GM12872 (cell line): ENCODE measurements at regions not wholly inside any gene's neighbourhood (a gene's known extent, or its start where the extent isn't known, plus 50 kb on each side); places are given as distances from the start of the nearest gene placed in this dataset.

Experiments
- TF ChIP-seq, protein P1 (sequence below): IDR thresholded peaks from 3 replicates; pipeline ENCODE4 v1.5.1; 2011; ENCODE audit warnings: low read depth, mild to moderate bottlenecking, low read length, moderate library complexity; ENCODE audit not compliant: insufficient read depth

- TF ChIP-seq, protein P1, sequence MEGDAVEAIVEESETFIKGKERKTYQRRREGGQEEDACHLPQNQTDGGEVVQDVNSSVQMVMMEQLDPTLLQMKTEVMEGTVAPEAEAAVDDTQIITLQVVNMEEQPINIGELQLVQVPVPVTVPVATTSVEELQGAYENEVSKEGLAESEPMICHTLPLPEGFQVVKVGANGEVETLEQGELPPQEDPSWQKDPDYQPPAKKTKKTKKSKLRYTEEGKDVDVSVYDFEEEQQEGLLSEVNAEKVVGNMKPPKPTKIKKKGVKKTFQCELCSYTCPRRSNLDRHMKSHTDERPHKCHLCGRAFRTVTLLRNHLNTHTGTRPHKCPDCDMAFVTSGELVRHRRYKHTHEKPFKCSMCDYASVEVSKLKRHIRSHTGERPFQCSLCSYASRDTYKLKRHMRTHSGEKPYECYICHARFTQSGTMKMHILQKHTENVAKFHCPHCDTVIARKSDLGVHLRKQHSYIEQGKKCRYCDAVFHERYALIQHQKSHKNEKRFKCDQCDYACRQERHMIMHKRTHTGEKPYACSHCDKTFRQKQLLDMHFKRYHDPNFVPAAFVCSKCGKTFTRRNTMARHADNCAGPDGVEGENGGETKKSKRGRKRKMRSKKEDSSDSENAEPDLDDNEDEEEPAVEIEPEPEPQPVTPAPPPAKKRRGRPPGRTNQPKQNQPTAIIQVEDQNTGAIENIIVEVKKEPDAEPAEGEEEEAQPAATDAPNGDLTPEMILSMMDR, result no peak
Measured at GRCh38 chr22:49540084-49540912, 287.4 kb downstream of the BRD1 start.

DNA sequence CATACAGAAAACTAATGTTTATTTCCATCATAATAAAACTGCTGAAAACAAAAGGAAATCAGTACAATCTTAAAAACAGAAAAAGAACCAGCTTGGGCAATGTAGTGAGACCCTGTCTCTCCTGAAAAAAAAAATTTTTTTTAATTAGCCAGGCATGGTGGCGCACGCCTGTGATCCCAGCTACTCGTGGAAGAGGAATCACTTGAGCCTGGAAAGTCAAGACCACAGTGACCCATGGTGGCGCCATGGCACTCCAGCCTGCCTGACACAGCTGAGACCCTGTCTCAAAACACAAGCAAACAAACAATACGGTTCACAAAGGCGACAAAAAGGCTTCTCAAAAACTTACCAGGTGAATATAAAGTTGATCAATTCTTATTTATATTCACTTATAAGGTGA lies 289.7 kb downstream of the BRD1 start:
- TF ChIP-seq, protein P1, result no peak

DNA sequence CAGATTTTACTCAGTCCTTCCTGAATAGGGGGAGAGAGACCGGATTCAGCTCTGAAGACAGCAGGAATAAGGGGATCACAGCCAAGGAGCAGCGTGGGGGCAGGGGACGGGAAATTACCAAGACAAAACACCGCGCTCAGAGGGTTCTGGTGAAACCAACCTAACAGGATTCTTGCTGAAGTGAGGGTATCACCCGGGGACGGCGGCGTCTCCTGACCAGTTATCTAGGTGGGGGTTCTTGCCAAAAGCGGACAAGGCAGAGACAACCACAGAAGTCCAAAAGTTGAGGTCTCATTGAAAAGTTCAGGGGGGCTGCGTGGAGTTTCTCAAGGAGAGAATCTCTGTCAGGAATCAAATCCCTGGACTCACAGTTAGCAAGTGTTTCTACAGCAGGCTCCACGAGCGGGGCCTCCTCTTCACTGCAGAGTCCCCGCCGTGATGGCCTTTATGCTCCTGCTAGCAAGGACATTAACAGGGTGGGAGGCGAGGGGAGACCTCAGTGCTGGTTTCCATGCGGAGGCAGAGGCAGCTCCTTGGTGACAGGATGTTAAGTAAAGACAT lies 291.0 kb downstream of the BRD1 start:
- TF ChIP-seq, protein P1, result no peak

DNA sequence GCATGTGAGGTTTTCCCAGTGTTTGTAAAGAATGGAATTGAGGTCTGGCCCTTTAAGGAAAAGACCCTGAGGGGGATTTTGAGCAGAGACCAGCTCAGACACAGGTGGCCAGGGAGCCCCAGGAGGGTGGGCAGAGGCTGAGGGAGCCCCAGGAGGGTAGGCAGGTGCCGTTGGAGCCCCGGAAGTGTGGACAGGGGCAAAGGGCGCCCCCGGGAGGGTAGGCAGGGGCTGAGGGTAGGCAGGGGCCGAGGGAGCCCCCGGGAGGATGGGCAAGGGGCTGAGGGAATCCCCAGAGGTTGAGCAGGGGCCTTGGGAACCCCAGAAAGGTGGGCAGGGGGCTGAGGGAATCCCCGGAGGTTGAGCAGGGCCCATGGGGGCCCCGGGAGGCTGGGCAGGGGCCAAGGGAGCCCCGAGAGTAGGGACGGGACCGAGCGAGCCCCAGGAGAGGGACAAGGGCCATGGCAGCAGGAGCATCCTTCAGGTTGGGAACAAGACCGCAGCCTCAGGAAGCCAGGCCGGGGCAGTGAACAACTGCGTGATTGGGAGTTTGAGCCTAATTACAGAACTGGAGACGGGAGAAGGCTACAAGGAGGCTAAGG lies 292.0 kb downstream of the BRD1 start:
- TF ChIP-seq, protein P1, result no peak

- TF ChIP-seq, protein P1, result no peak
Measured at GRCh38 chr22:49535126-49535525, 292.5 kb downstream of the BRD1 start.

GRCh38 chr22:49534386-49534785 lies 293.3 kb downstream of the BRD1 start:
- TF ChIP-seq, protein P1, result no peak

DNA sequence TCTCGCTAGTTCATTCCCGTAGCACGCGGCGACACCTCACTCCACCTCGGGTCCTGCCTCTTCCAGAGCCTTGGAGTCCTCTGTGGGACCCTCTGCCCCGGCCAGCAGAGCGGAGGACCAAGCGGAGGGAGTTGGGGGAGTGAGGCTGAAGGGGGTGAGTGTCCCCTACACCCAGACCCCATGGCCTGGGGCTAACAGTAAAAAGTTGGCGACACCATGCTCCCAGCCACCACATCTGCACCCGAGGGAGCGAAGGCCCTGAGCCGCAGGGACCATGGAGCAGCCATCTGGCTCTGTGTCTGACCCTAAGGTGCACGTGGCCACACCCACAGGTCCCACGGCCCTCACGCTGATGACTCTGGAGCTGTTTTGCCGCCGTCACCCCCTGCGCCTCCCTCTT lies 293.8 kb downstream of the BRD1 start:
- TF ChIP-seq, protein P1, result no peak
